Endothelial cell (in vitro differentiated cells): ENCODE measurements at regions not wholly inside any gene's neighbourhood (a gene's known extent, or its start where the extent isn't known, plus 50 kb on each side); places are given as distances from the start of the nearest gene placed in this dataset.

Experiments
- DNase-seq: peaks from one replicate; pipeline ENCODE4 v3.0.0; 2021; ENCODE audit warnings: low spot score
- H3K27ac Mint-ChIP-seq: one replicate; pipeline ENCODE4 v1.8.0; 2021; ENCODE audit warnings: mixed read lengths, inconsistent platforms; ENCODE audit not compliant: unreplicated experiment
- H3K27me3 Mint-ChIP-seq: one replicate; pipeline ENCODE4 v1.8.0; 2021; ENCODE audit warnings: mild to moderate bottlenecking, moderate library complexity, mixed read lengths, inconsistent platforms; ENCODE audit not compliant: unreplicated experiment
- H3K36me3 Mint-ChIP-seq: one replicate; pipeline ENCODE4 v1.8.0; 2021; ENCODE audit warnings: mild to moderate bottlenecking, low read depth, mixed read lengths, inconsistent platforms; ENCODE audit not compliant: unreplicated experiment
- H3K4me1 Mint-ChIP-seq: one replicate; pipeline ENCODE4 v1.8.0; 2021; ENCODE audit warnings: mild to moderate bottlenecking, mixed read lengths, inconsistent platforms; ENCODE audit not compliant: unreplicated experiment
- H3K4me3 Mint-ChIP-seq: one replicate; pipeline ENCODE4 v1.8.0; 2021; ENCODE audit warnings: mild to moderate bottlenecking, mixed read lengths, inconsistent platforms; ENCODE audit not compliant: unreplicated experiment
- H3K9me3 Mint-ChIP-seq: one replicate; pipeline ENCODE4 v1.8.0; 2021; ENCODE audit warnings: mixed read lengths, inconsistent platforms; ENCODE audit not compliant: unreplicated experiment
- CTCF ChIP-seq: fragments of 200-600 bp; sonication (generic); IDR thresholded peaks from one replicate; pipeline ENCODE4 v1.5.0; 2021; ENCODE audit warnings: antibody characterized with exemption; ENCODE audit not compliant: unreplicated experiment

GRCh38 chr13:83499286-83499685 is 383.0 kb downstream of the SLITRK1 start:
- Mint-ChIP-seq H3K36me3 (no peaks in the 10 kb centered on the region), H3K9me3 (no peaks in the 10 kb centered on the region), H3K4me1 (no peaks in the 10 kb centered on the region), H3K27me3 (no peaks in the 10 kb centered on the region), H3K27ac (no peak overlapping the region), H3K4me3 (no peak overlapping the region)
- DNase-seq = no peak
- TF ChIP-seq CTCF = no peak

GRCh38 chr13:83498481-83499190 is 383.6 kb downstream of the SLITRK1 start:
- Mint-ChIP-seq H3K36me3 (no peaks in the 10 kb centered on the region), H3K27me3 (no peaks in the 10 kb centered on the region), H3K4me1 (no peaks in the 10 kb centered on the region), H3K9me3 (no peaks in the 10 kb centered on the region), H3K27ac (no peak overlapping the region), H3K4me3 (no peak overlapping the region)
- no peak for DNase-seq
- no peak for TF ChIP-seq CTCF

DNA sequence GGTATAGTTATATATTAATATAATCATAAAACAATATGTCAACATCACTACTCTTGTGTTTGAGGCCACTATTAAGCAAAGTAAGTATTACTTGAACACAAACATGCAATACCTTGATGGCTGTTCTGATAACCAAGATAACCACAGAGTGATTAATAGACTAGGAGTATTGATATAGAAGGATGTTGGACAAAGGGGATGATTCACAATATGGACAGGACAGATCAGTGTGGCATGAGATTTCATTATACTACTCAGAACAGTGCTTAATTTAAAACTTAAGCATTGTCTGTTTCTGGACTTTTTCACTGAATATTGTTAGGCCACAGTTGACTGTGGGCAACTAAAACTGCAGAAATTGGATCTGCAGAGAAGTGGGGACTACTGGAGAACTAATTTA is 384.2 kb downstream of the SLITRK1 start:
- Mint-ChIP-seq H3K4me1 (no peaks in the 10 kb centered on the region), H3K4me3 (no peak overlapping the region), H3K9me3 (no peaks in the 10 kb centered on the region), H3K27me3 (no peaks in the 10 kb centered on the region), H3K27ac (no peak overlapping the region), H3K36me3 (no peaks in the 10 kb centered on the region)
- DNase-seq = no peak
- no peak for TF ChIP-seq CTCF

DNA sequence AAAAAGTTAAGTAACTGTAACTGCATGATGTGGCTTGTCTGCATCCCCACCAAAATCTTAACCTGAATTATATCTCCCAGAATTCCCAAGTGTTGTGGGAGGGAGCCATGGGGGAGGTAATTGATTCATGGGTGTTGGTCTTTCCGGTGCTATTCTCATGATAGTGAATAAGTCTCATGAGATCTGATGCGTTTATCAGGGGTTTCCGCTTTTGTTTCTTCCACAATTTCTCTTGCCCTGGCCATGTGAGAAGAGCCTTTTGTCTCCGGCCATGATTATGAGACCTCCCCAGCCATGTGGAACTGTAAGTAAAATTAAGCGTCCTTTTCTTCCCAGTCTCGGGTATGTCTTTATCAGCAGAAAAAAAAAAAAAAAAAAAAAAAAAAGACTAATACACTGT is 385.8 kb downstream of the SLITRK1 start:
- Mint-ChIP-seq H3K27ac (no peak overlapping the region), H3K9me3 (no peaks in the 10 kb centered on the region), H3K4me3 (no peak overlapping the region), H3K36me3 (no peaks in the 10 kb centered on the region), H3K4me1 (no peaks in the 10 kb centered on the region), H3K27me3 (peaks cover 1% of the 10 kb centered on the region)
- DNase-seq = no peak
- no peak for TF ChIP-seq CTCF

GRCh38 chr13:83485101-83485500 is 397.2 kb downstream of the SLITRK1 start:
- no peak for TF ChIP-seq CTCF
- no peak for DNase-seq
- H3K36me3 Mint-ChIP-seq = no peaks in the 10 kb centered on the region
- H3K9me3 Mint-ChIP-seq = no peaks in the 10 kb centered on the region
- no peaks in the 10 kb centered on the region for H3K27me3 Mint-ChIP-seq
- H3K27ac Mint-ChIP-seq = no peak overlapping the region
- H3K4me1 Mint-ChIP-seq = no peaks in the 10 kb centered on the region
- no peak overlapping the region for H3K4me3 Mint-ChIP-seq
